Hepatic stellate cell (primary cell): ENCODE measurements at regions not wholly inside any gene's neighbourhood (a gene's known extent, or its start where the extent isn't known, plus 50 kb on each side); places are given as distances from the start of the nearest gene placed in this dataset.
A peak's percentile ranks its signal among the peaks of the same experiment; 100 is the strongest.

Source experiments
- DNase-seq: peaks from one replicate; pipeline ENCODE4 v3.0.0; 2011; ENCODE audit warnings: low spot score

GRCh38 chr12:62127516-62127915, 132.7 kb upstream of the USP15 start:
- DNase-seq: no peak

- no peak for DNase-seq
These were observed 131.8 kb upstream of the USP15 start for GRCh38 chr12:62128175-62128975.

GRCh38 chr12:62129291-62129690, 130.9 kb upstream of the USP15 start:
- DNase-seq: no peak

GRCh38 chr12:62130402-62130801, 129.8 kb upstream of the USP15 start:
- no peak for DNase-seq

- no peak for DNase-seq
These were observed 129.2 kb upstream of the USP15 start for GRCh38 chr12:62130834-62131552.

GRCh38 chr12:62133440-62133839, 126.8 kb upstream of the USP15 start:
- no peak for DNase-seq

- DNase-seq: no peak
These were observed 124.5 kb upstream of the USP15 start for GRCh38 chr12:62135553-62136200.

GRCh38 chr12:62136496-62136895, 123.7 kb upstream of the USP15 start:
- no peak for DNase-seq

GRCh38 chr12:62138527-62138926, 121.7 kb upstream of the USP15 start:
- no peak for DNase-seq

- DNase-seq: no peak
These were observed 113.9 kb upstream of the USP15 start for GRCh38 chr12:62146318-62146717.

GRCh38 chr12:62158013-62158412, 102.2 kb upstream of the USP15 start:
- DNase-seq: no peak

GRCh38 chr12:62158461-62159360, 101.5 kb upstream of the USP15 start:
- DNase-seq: no peak

GRCh38 chr12:62162214-62162613, 98.0 kb upstream of the USP15 start:
- no peak for DNase-seq

GRCh38 chr12:62163368-62163767, 96.8 kb upstream of the USP15 start:
- no peak for DNase-seq

- no peak for DNase-seq
These were observed 96.2 kb upstream of the USP15 start for GRCh38 chr12:62164036-62164435.

GRCh38 chr12:62166525-62166924, 93.7 kb upstream of the USP15 start:
- DNase-seq: no peak

- no peak for DNase-seq
These were observed 91.8 kb upstream of the USP15 start for GRCh38 chr12:62168411-62168810.

GRCh38 chr12:62170241-62170640, 90.0 kb upstream of the USP15 start:
- no peak for DNase-seq

- DNase-seq: no peak
These were observed 69.3 kb upstream of the USP15 start for GRCh38 chr12:62190689-62191490.

GRCh38 chr12:62191491-62192179, 68.6 kb upstream of the USP15 start:
- peak; percentile 11 for DNase-seq
